AG08395 (cell line): ENCODE measurements at regions not wholly inside any gene's neighbourhood (a gene's known extent, or its start where the extent isn't known, plus 50 kb on each side); places are given as distances from the start of the nearest gene placed in this dataset.

Source experiments
- DNase-seq: peaks from one replicate; pipeline ENCODE4 v3.0.0; 2012; ENCODE audit warnings: mixed read lengths, low spot score

GRCh38 chr16:73743665-73744496, 552.7 kb upstream of the PSMD7 start:
- DNase-seq: no peak

- no peak for DNase-seq
Measured at GRCh38 chr16:73739049-73739769, 557.4 kb upstream of the PSMD7 start.

DNA sequence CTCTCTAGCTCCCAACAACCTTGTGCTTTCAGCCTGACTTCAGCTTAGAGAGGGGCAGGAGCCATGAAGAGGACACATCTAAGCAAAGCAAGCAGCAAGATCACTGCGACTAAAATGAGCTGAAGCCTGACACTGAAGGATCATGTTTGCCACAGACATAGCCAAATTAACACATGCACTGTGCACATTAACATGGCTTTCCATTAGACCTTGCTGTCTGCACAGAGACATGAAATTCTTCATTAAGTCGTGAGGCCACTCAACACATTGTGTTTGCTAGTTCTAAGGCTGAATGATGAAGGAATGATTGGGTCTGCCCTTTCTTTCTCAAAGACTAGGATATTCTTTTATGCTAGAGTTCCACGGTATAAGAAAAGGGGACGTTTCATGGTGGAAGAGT, 558.3 kb upstream of the PSMD7 start:
- no peak for DNase-seq

DNA sequence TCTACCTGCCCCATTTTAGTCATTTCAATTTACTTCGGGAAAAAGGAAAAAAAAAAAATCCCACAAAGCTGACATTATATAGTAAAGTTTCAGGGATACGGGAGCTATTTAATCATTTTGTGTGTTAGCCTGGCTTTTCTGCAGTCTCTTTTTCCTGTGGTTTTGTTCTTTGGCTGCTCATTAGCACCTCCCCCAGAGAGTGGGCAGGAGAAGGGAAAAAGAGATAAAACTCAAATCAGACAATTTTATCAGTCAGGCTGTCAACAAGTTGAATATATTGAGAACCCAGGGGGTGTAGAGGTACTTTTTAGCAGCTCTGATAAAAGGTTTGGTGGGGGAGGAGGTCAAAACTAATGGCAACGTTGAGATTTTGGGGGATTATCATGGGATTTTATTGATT, 559.0 kb upstream of the PSMD7 start:
- no peak for DNase-seq

GRCh38 chr16:73735954-73736353, 560.7 kb upstream of the PSMD7 start:
- DNase-seq: no peak

- no peak for DNase-seq
Measured at GRCh38 chr16:73735018-73735417, 561.6 kb upstream of the PSMD7 start.

DNA sequence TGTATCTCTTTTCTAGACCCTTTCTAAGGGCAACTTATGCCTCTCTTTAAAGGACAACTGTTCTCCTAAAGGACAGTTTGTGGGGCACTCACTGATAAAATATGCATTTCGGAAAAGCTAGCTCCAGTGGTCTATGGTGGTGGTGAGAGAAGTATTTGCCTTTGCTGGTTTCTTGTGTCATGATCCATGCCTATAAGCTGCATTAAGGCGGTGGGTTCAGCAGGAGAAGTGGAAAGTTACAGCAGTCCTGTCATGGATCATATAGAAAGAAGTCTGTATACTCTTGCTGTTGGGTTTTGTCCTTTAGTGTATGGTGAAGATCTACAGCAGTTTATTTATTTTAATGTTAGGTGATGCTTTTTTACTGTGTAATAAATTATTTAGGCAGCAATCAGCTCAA, 563.9 kb upstream of the PSMD7 start:
- DNase-seq: no peak

GRCh38 chr16:73732143-73732542, 564.5 kb upstream of the PSMD7 start:
- no peak for DNase-seq

DNA sequence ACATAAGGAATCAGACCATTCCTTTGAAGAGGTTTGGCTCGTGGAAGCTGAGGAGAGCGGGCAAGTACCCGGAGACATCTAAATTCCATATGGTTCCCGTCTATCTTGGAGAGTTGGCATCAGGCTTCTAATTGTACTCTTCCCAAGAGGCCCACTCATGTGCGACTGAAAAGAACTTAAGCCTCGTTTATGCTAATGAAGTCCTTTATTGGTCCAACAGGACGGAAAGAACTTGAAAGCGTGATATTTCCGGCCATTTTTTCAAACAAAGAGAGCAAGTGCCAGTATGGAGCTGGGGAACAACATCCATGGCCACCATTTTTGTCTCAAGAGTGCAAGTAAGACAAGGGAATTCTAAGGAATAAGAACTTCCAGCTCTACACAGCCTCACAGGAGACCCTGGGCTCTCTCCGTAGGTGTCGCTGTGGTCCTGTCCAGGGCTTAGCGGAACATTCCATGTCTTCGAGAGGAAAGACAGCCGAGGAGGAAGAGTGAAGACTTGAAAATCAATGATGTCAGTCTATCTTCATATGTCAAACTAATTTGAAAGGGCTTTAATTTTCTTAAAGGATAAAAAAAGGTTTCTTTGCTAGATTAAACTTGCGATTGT, 566.0 kb upstream of the PSMD7 start:
- no peak for DNase-seq

DNA sequence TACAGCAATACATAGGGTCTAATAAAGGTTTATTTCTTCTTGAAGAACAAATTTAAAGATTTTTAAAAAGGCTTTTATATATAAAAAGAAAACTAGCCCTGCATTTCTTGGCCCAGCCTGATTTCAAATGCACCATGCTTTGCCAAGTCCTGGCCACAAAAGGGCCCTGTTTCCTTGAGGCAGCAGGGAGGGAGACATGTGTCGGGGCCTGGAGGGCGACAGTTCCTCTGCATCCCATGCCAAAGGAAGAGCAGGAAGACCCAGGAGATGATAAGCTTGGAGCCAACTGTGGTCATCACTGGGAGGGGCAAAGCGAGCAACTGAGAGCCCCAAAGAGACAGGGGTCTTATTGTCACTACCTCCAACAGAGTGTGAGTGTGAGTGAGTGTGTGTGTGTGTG, 571.5 kb upstream of the PSMD7 start:
- no peak for DNase-seq

DNA sequence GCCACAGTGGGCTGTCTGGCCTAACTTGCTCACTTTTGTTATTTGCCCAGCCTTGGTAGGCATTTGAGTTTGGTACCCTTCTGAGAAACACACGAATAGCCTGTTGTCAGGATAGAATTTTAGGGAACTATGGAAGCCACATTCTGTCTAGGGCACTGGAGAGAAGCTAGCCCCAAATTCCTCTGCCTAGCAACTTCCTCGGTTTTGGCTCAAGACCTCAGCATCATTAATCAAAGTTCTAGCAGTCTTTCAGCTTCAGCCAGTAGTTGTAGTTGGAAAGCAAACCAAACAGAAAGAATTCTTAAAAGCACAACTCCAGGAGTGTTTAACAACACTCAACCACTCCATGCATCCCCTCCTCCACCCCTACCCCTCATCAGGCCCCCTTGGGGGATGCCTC, 572.1 kb upstream of the PSMD7 start:
- no peak for DNase-seq

DNA sequence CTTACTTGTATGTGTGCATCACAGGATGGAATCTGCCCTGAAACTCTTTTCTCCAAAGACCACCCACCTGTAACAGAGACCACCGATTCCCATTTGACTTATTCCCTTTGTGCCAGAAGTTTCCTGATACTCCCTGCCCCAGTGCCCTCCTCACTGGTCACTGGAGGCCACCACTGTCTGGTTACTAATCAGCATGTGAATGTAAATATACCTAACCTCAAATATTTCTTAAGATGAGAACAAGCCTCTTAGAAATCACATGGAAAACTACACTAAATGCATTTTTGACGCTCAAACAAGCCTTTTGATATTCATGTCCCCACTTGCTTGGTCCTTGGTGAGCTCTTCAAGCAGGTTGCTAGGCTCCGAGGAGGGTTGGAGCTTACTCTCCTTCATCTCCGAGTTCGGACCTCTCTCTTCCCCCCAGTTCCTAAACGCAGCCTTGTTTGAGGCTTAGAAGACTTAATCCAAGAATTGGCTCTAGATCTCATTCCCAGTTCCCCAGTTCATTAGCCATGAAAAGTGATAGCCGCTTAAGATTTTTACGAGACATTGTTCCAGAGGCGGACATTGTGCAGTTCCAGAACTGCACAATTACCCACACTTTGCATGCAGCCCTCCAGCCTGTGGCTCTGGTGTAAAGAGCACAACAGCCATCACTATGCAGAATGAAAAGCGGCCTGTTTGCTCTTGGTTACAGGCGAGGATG, 579.2 kb upstream of the PSMD7 start:
- DNase-seq: no peak

- DNase-seq: no peak
Measured at GRCh38 chr16:73714976-73715375, 581.6 kb upstream of the PSMD7 start.

GRCh38 chr16:73713778-73714495, 582.7 kb upstream of the PSMD7 start:
- DNase-seq: no peak

DNA sequence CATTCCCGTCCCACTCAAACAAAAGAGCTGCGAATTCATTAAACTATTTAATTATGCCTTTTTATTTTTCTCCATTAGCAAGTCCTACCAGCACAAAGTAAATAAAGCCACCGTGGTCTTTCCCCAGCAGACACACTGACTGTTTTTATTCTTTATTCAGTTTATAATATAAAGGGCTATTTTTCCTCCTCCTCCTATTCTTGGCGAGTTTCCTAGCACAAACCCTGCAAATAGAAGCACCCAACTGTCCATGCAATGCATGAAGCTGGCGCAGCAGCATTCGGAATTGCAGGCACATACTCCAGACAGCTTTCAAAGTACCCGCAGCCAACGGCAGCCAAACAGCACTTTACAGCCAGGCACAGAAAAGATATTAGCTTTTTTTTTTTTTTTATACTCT, 583.4 kb upstream of the PSMD7 start:
- DNase-seq: no peak

DNA sequence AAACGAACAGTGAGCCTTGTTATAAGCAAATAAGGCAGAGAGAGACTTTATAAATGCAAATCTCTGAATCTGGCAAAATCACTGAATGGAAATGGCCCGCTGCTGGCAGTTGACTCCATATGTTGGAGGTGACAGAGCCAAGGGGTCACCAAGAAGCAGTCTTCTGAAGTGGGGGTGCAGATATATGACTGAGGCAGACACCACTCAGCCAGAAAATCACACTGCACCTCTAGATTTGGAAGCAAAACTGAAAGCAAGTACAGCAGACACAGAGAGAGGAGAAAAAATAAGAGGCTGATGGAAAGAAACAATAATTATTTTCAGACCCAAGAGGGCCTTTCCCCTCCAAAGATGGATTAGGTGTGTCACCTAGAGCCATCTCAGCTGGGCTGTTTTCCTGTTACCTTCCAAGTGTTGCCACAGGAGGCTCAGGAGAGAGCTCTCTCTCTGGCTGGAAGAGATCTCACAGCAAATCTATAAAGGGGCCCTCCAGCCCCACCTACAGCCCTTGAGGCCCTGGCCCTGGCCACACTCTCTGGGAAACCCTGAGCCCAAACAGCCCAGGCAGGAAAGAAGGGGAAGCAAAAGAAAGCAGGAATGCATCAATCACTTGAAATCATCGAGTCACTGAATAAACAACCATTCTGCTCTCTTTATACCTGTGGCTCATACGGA, 585.1 kb upstream of the PSMD7 start:
- DNase-seq: no peak

DNA sequence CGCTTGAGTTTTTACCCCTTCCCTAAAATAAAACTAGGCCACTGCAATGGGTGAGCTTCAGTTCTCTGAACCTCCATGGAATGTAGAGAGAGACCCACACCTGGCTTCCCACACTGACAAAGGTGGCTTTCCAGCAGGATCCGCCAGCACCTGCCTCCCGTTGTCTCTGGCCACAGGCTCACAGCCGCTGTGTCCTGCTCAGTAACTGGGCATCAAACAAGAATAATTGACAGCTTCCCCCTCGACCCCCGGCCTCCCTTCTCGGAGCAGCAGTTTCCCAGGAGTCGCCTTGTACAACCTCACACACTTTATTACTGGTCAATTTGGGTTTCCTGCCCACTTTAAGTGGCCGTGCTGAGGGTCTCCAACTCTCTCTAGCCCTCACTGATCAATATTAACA, 586.1 kb upstream of the PSMD7 start:
- DNase-seq: no peak

- no peak for DNase-seq
Measured at GRCh38 chr16:73707863-73708262, 588.8 kb upstream of the PSMD7 start.

GRCh38 chr16:73703891-73704290, 592.7 kb upstream of the PSMD7 start:
- no peak for DNase-seq

- no peak for DNase-seq
Measured at GRCh38 chr16:73697336-73697735, 599.3 kb upstream of the PSMD7 start.

DNA sequence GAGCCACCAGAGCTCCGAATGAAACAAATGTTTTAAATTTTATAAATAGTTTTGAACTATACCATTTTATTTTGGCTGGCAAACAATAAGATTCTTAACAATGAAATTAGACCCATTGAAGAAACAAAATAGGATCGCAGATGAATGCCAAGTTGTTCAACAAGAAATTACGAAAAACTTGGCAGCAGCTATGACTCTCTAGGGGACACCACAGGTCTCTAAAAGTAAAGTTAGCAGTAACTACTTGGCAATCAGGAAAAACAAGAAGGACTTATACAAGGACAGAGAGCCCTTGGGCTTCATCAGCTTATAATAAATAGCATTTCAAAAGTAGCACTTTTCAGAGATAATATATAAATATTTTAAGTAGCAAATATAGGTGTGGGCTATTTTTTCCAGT, 603.8 kb upstream of the PSMD7 start:
- no peak for DNase-seq
